ENCODE measurements at regions not wholly inside any gene's neighbourhood (a gene's known extent, or its start where the extent isn't known, plus 50 kb on each side); places are given as distances from the start of the nearest gene placed in this dataset.

- H3K4me3 ChIP-seq (ENCODE audit: low read length in 3 of 3) = no peak overlapping the region
- no peaks in the 10 kb centered on the region for H3K4me1 ChIP-seq (ENCODE audit: control insufficient read depth in 2 of 3, insufficient read depth in 2 of 3, low read depth in 1 of 3, low read length in 3 of 3)
- intact Hi-C loops (cut with DNase I) = no loop called here
- TF ChIP-seq CTCF (IDR thresholded peaks at IDR 0.05; ENCODE audit: borderline replicate concordance, extremely low read depth, insufficient read depth) = no peak
- DNase-seq (peak in 1 of 5 donors; percentile 41), FAIRE-seq (no peak)
- H3K27ac ChIP-seq (ENCODE audit: low read depth in 2 of 2, low read length in 2 of 2) = no peak overlapping the region
- H3K27me3 ChIP-seq (ENCODE audit: control insufficient read depth, insufficient read depth, low read length) = no peaks in the 10 kb centered on the region
- peaks cover 0 to 3% (median 0%) of the 10 kb centered on the region in 3 donors for H3K9me3 ChIP-seq (ENCODE audit: control insufficient read depth in 2 of 3, insufficient read depth in 1 of 3, low read length in 3 of 3)
- H3K9ac ChIP-seq (ENCODE audit: low read length in 3 of 3) = no peak overlapping the region
- H3K36me3 ChIP-seq (ENCODE audit: control insufficient read depth in 2 of 3, insufficient read depth in 3 of 3, low read length in 3 of 3) = no peaks in the 10 kb centered on the region
Observed at GRCh38 chr13:76725211-76725610, 161.0 kb downstream of the KCTD12 start.

- no peak overlapping the region for H3K4me3 ChIP-seq (ENCODE audit: low read length in 3 of 3)
- H3K27me3 ChIP-seq (ENCODE audit: control insufficient read depth, insufficient read depth, low read length) = no peaks in the 10 kb centered on the region
- no peak for DNase-seq
- intact Hi-C loops (cut with DNase I) = no loop called here
- no peaks in the 10 kb centered on the region for H3K36me3 ChIP-seq (ENCODE audit: control insufficient read depth in 2 of 3, insufficient read depth in 3 of 3, low read length in 3 of 3)
- H3K9ac ChIP-seq (ENCODE audit: low read length in 3 of 3) = no peak overlapping the region
- H3K4me1 ChIP-seq (ENCODE audit: control insufficient read depth in 2 of 3, insufficient read depth in 2 of 3, low read depth in 1 of 3, low read length in 3 of 3) = no peaks in the 10 kb centered on the region
- no peak overlapping the region for H3K27ac ChIP-seq (ENCODE audit: low read depth in 2 of 2, low read length in 2 of 2)
- no peak for TF ChIP-seq CTCF (IDR thresholded peaks at IDR 0.05; ENCODE audit: borderline replicate concordance, extremely low read depth, insufficient read depth)
- peaks cover 0 to 3% (median 0%) of the 10 kb centered on the region in 3 donors for H3K9me3 ChIP-seq (ENCODE audit: control insufficient read depth in 2 of 3, insufficient read depth in 1 of 3, low read length in 3 of 3)
- no peak for FAIRE-seq
Observed at GRCh38 chr13:76724421-76724820, 161.8 kb downstream of the KCTD12 start.

- Histone ChIP-seq H3K36me3 (ENCODE audit: control insufficient read depth in 2 of 3, insufficient read depth in 3 of 3, low read length in 3 of 3) (no peaks in the 10 kb centered on the region), H3K4me3 (ENCODE audit: low read length in 3 of 3) (no peak overlapping the region), H3K27me3 (ENCODE audit: control insufficient read depth, insufficient read depth, low read length) (no peaks in the 10 kb centered on the region), H3K9ac (ENCODE audit: low read length in 3 of 3) (no peak overlapping the region), H3K4me1 (ENCODE audit: control insufficient read depth in 2 of 3, insufficient read depth in 2 of 3, low read depth in 1 of 3, low read length in 3 of 3) (no peaks in the 10 kb centered on the region), H3K9me3 (ENCODE audit: control insufficient read depth in 2 of 3, insufficient read depth in 1 of 3, low read length in 3 of 3) (peaks cover 0 to 3% (median 0%) of the 10 kb centered on the region in 3 donors), H3K27ac (ENCODE audit: low read depth in 2 of 2, low read length in 2 of 2) (no peak overlapping the region)
- intact Hi-C loops (cut with DNase I) = no loop called here
- no peak for TF ChIP-seq CTCF (IDR thresholded peaks at IDR 0.05; ENCODE audit: borderline replicate concordance, extremely low read depth, insufficient read depth)
- FAIRE-seq (no peak), DNase-seq (peak in 2 of 5 donors; percentile 13 to 27)
Observed at GRCh38 chr13:76723551-76724232, 162.5 kb downstream of the KCTD12 start.

GRCh38 chr13:76722782-76723181, 163.4 kb downstream of the KCTD12 start:
- H3K4me3 ChIP-seq (ENCODE audit: low read length in 3 of 3) = no peak overlapping the region
- peaks cover 0 to 2% (median 0%) of the 10 kb centered on the region in 3 donors for H3K9me3 ChIP-seq (ENCODE audit: control insufficient read depth in 2 of 3, insufficient read depth in 1 of 3, low read length in 3 of 3)
- H3K27me3 ChIP-seq (ENCODE audit: control insufficient read depth, insufficient read depth, low read length) = no peaks in the 10 kb centered on the region
- intact Hi-C loops (cut with DNase I) = no loop called here
- H3K4me1 ChIP-seq (ENCODE audit: control insufficient read depth in 2 of 3, insufficient read depth in 2 of 3, low read depth in 1 of 3, low read length in 3 of 3) = no peaks in the 10 kb centered on the region
- DNase-seq (no peak), FAIRE-seq (no peak)
- H3K9ac ChIP-seq (ENCODE audit: low read length in 3 of 3) = no peak overlapping the region
- H3K36me3 ChIP-seq (ENCODE audit: control insufficient read depth in 2 of 3, insufficient read depth in 3 of 3, low read length in 3 of 3) = no peaks in the 10 kb centered on the region
- no peak overlapping the region for H3K27ac ChIP-seq (ENCODE audit: low read depth in 2 of 2, low read length in 2 of 2)
- no peak for TF ChIP-seq CTCF (IDR thresholded peaks at IDR 0.05; ENCODE audit: borderline replicate concordance, extremely low read depth, insufficient read depth)

Measured in kidney (tissue), 13 donors.